HepG2 (cell line): ENCODE measurements at regions not wholly inside any gene's neighbourhood (a gene's known extent, or its start where the extent isn't known, plus 50 kb on each side); places are given as distances from the start of the nearest gene placed in this dataset.

ENCODE experiments used
- ATAC-seq: fragments of 200-7000 bp; cut with Tn5 transposase; 3 replicates; pipeline ENCODE4 v1.9.1; 2020; ENCODE audit warnings: mild to moderate bottlenecking, moderate library complexity
- BruUV-seq: library from RNA; stranded (reverse); fragments of 400-500 nt; replicated peaks from 2 replicates; lab custom pipeline; 2021; lab: Mats Ljungman, UMichigan
- CTCF ChIA-PET: fragments of 300-600 bp; formaldehyde crosslinking; extraction: SDS; loops from one replicate; lab custom pipeline; 2021; ENCODE audit warnings: low total read pairs, inconsistent platforms, low intra/inter-chr PET ratio; lab: Yijun Ruan, JAX
- POLR2A ChIA-PET: fragments of 350-600 bp; sonication (Branson Sonifier 250); formaldehyde crosslinking; loops from one replicate; lab custom pipeline; 2020; ENCODE audit warnings: antibody characterized with exemption, inconsistent platforms; lab: Yijun Ruan, JAX
- DNase-seq: peaks from one replicate; pipeline ENCODE4 v3.0.0-alpha.2; 2015; ENCODE audit warnings: low spot score
- FAIRE-seq: peaks from 3 replicates; lab custom pipeline; 2011; peaks lifted over from hg19 to GRCh38; lab: Jason Lieb, UNC
- H2AFZ ChIP-seq: one replicate; pipeline ENCODE4 v1.6.1; 2011; ENCODE audit warnings: low read length, inconsistent platforms
- H3K27ac ChIP-seq: fragments of 300-600 bp; 3 replicates; pipeline ENCODE4 v1.8.0; 2011; ENCODE audit warnings: mixed run types, mild to moderate bottlenecking, mixed read lengths, low read length, inconsistent platforms; ENCODE audit not compliant: insufficient read depth; ENCODE audit errors: extremely low read length
- H3K27me3 ChIP-seq, 2 experiments: fragments of 200-600 bp in 1 of 2; 2 replicates in 1 of 2; 3 replicates in 1 of 2; pipeline versions ENCODE4 v1.6.0 to v1.8.0; 2011; ENCODE audit warnings: low read length in 2 of 2, mild to moderate bottlenecking in 2 of 2, moderate library complexity in 2 of 2, inconsistent platforms in 1 of 2; ENCODE audit not compliant: insufficient read depth in 2 of 2, control insufficient read depth in 1 of 2
- H3K36me3 ChIP-seq, 2 experiments: fragments of 200-600 bp in 1 of 2; replicated peaks in 1 of 2; 2 replicates in 1 of 2; 3 replicates in 1 of 2; pipeline versions ENCODE4 v1.5.1 to v1.8.0; 2011; ENCODE audit warnings: low read length in 2 of 2, inconsistent platforms in 1 of 2; ENCODE audit not compliant: insufficient read depth in 2 of 2, control insufficient read depth in 1 of 2
- H3K4me1 ChIP-seq: 2 replicates; pipeline ENCODE4 v1.5.1; 2012; ENCODE audit warnings: low read length, inconsistent platforms; ENCODE audit not compliant: insufficient read depth
- H3K4me2 ChIP-seq: 2 replicates; pipeline ENCODE4 v1.6.0; 2011; ENCODE audit warnings: low read depth, low read length, inconsistent platforms
- H3K4me3 ChIP-seq, 3 experiments: fragments of 200-600 bp in 1 of 3; sonication (generic), shearing (Covaris generic) in 1 of 3; replicated peaks in 1 of 3; 2 replicates each; pipeline ENCODE4 v1.5.1; 2011 to 2016; ENCODE audit warnings: low read length in 3 of 3, inconsistent platforms in 2 of 3, low read depth in 2 of 3, mild to moderate bottlenecking in 2 of 3, control low read depth in 1 of 3, mixed read lengths in 1 of 3; ENCODE audit not compliant: insufficient read depth in 1 of 3
- H3K79me2 ChIP-seq: one replicate; pipeline ENCODE4 v1.6.1; 2011; ENCODE audit warnings: low read length, inconsistent platforms; ENCODE audit not compliant: insufficient read depth
- H3K9ac ChIP-seq: 2 replicates; pipeline ENCODE4 v1.6.0; 2011; ENCODE audit warnings: mild to moderate bottlenecking, low read depth, low read length, inconsistent platforms; ENCODE audit not compliant: insufficient read depth
- H3K9me3 ChIP-seq: 2 replicates; pipeline ENCODE4 v1.5.1; 2012; ENCODE audit warnings: mild to moderate bottlenecking, low read length
- H4K20me1 ChIP-seq: 2 replicates; pipeline ENCODE4 v1.6.0; 2011; ENCODE audit warnings: inconsistent platforms, mild to moderate bottlenecking, low read length, moderate library complexity; ENCODE audit not compliant: insufficient read depth
- HOXD1 ChIP-seq: sonication (generic); formaldehyde crosslinking; IDR thresholded peaks from 2 replicates; pipeline ENCODE4 v1.5.0; 2020; ENCODE audit warnings: missing genetic modification reagents
- LCORL ChIP-seq, 2 experiments: fragments of 450-650 bp in 1 of 2; sonication (generic) in 1 of 2; formaldehyde crosslinking in 1 of 2; IDR thresholded peaks; 2 replicates each; pipeline versions ENCODE4 v1.5.0 to v1.6.1; 2017 to 2020; ENCODE audit warnings: antibody characterized with exemption in 1 of 2, missing genetic modification reagents in 1 of 2
- MTF1 ChIP-seq: sonication (generic); formaldehyde crosslinking; IDR thresholded peaks from 2 replicates; pipeline ENCODE4 v1.5.0; 2020; ENCODE audit warnings: missing genetic modification reagents
- NR2F6 ChIP-seq, 2 experiments: IDR thresholded peaks; 2 replicates each; pipeline ENCODE4 v1.6.1; 2016; ENCODE audit warnings: antibody characterized with exemption in 1 of 2, mild to moderate bottlenecking in 1 of 2
- THRA ChIP-seq: sonication (generic); formaldehyde crosslinking; IDR thresholded peaks from 2 replicates; pipeline ENCODE4 v1.4.0; 2020; ENCODE audit warnings: missing genetic modification reagents, borderline replicate concordance
- WGBS: methylation state at CpG from one replicate; pipeline ENCODE4 v1.1.6; 2017; ENCODE audit warnings: low lambda C conversion rate; 5-methylcytosine and 5-hydroxymethylcytosine counted together
- in situ Hi-C: cut with HindIII; loops from 2 replicates; pipeline ENCODE4 v1.10.0; 2017; ENCODE audit warnings: low pct_unique_long_range_greater_than_20kb; ENCODE audit not compliant: extremely low pct_ligation_motif_present
- intact Hi-C: fragments of 100-400 bp; cut with micrococcal nuclease; formaldehyde crosslinking; loops from one replicate; pipeline ENCODE4 v1.10.0; 2022; ENCODE audit not compliant: unreplicated experiment
- TF ChIP-seq, protein P1 (sequence below): sonication (generic); formaldehyde crosslinking; IDR thresholded peaks from 2 replicates; pipeline ENCODE4 v1.8.1; 2023; ENCODE audit warnings: missing genetic modification reagents, inconsistent platforms, borderline replicate concordance

GRCh38 chr2:42882756-42883155 lies 90.4 kb upstream of the HAAO start:
- no peaks in the 10 kb centered on the region for H3K9me3 ChIP-seq

More at GRCh38 chr2:42882756-42883155, 90.4 kb upstream of the HAAO start:
- no peak overlapping the region for H2AFZ ChIP-seq
- DNase-seq (no peak), ATAC-seq (no peak), FAIRE-seq (no peak)
- TF ChIP-seq THRA (CRISPR knock-in tag), result no peak
- TF ChIP-seq HOXD1 (CRISPR knock-in tag), result no peak
- TF ChIP-seq LCORL (IDR thresholded peaks at IDR 0.05), result no peak
- no peak for TF ChIP-seq LCORL (CRISPR knock-in tag; IDR thresholded peaks at IDR 0.05)
- TF ChIP-seq MTF1 (CRISPR knock-in tag), result no peak
- TF ChIP-seq, protein P1, sequence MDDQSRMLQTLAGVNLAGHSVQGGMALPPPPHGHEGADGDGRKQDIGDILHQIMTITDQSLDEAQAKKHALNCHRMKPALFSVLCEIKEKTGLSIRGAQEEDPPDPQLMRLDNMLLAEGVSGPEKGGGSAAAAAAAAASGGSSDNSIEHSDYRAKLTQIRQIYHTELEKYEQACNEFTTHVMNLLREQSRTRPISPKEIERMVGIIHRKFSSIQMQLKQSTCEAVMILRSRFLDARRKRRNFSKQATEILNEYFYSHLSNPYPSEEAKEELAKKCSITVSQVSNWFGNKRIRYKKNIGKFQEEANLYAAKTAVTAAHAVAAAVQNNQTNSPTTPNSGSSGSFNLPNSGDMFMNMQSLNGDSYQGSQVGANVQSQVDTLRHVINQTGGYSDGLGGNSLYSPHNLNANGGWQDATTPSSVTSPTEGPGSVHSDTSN (CRISPR knock-in tag), result no peak
- TF ChIP-seq NR2F6 (IDR thresholded peaks at IDR 0.05), result no peak
- TF ChIP-seq NR2F6 (CRISPR knock-in tag; IDR thresholded peaks at IDR 0.05), result no peak
- peaks cover 33% of the 10 kb centered on the region for H3K4me1 ChIP-seq
- no peak overlapping the region for H3K9ac ChIP-seq
- in situ Hi-C loops (no loop called here), intact Hi-C loops (no loop called here)
- no peaks in the 10 kb centered on the region for H3K36me3 ChIP-seq
- no peak overlapping the region for H3K4me2 ChIP-seq
- ChIA-PET POLR2A (no interaction called here), CTCF (no interaction called here)
- H4K20me1 ChIP-seq, result no peaks in the 10 kb centered on the region
- no peak overlapping the region for H3K27ac ChIP-seq
- BruUV-seq, result no TSS peak
- peaks cover 3 to 10% of the 10 kb centered on the region in 2 experiments; a peak in 2 of 5 replicates for H3K27me3 ChIP-seq
- no peaks in the 10 kb centered on the region for H3K79me2 ChIP-seq
- WGBS, result 54% methylated on average over 1 of the region's 1 CpG
- H3K4me3 ChIP-seq, result no peak overlapping the region
